WERI-Rb-1 (cell line): ENCODE measurements at regions not wholly inside any gene's neighbourhood (a gene's known extent, or its start where the extent isn't known, plus 50 kb on each side); places are given as distances from the start of the nearest gene placed in this dataset.

ENCODE experiments used
- DNase-seq: peaks from one replicate; pipeline ENCODE4 v3.0.0-alpha.2; 2020
- H3K27ac ChIP-seq: fragments of 250-450 bp; sonication (Bioruptor Pico); 2 replicates; pipeline ENCODE4 v1.5.1; 2020; ENCODE audit warnings: mild to moderate bottlenecking, moderate library complexity
- H3K27me3 ChIP-seq: fragments of 250-450 bp; sonication (Bioruptor Pico); 2 replicates; pipeline ENCODE4 v1.5.1; 2021; ENCODE audit warnings: mild to moderate bottlenecking, low read depth, moderate library complexity; ENCODE audit not compliant: insufficient read depth, severe bottlenecking
- H3K36me3 ChIP-seq: fragments of 250-450 bp; sonication (Bioruptor Pico); 2 replicates; pipeline ENCODE4 v1.5.1; 2020; ENCODE audit warnings: mild to moderate bottlenecking, moderate library complexity
- H3K4me3 ChIP-seq: 2 replicates; pipeline ENCODE4 v1.5.1; 2011; ENCODE audit warnings: low read depth, mild to moderate bottlenecking, control low read depth, low read length
- H3K9me3 ChIP-seq: fragments of 250-450 bp; sonication (Bioruptor Pico); 2 replicates; pipeline ENCODE4 v1.5.1; 2021; ENCODE audit warnings: mild to moderate bottlenecking, moderate library complexity; ENCODE audit not compliant: severe bottlenecking
- TF ChIP-seq, protein P1 (sequence below): IDR thresholded peaks from 2 replicates; pipeline ENCODE4 v1.5.1; 2011; ENCODE audit warnings: low read depth, mild to moderate bottlenecking, control low read depth, inconsistent platforms, low read length

DNA sequence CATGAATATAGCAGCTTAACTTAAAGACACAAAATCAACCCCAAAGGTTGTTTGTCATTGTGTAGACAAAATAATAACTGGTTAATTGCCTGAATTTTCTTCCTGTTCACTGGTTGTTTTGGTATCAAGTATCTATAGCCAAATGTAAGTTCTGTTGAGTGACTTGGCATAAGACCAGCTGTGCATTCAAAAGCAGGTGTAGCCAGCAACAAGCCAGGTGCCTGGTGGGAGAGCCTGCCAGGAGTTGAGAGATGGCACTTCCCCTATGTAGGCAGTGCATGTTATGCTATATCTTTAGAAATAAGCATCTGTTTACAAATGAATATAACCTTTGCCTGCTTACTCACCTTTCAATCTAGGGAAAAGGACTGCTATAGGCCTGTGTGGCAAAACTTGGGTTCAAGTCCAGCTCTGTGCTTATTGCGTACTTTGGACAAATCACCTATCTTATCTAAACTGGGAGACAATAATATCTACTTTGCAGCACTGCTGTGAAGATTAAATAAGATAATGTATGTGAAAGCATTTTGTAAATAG lies 84.9 kb upstream of the TBL1XR1 start:
- Histone ChIP-seq H3K9me3 (peaks cover 10% of the 10 kb centered on the region), H3K27me3 (no peaks in the 10 kb centered on the region), H3K36me3 (no peaks in the 10 kb centered on the region), H3K27ac (peak overlapping the region; percentile 83), H3K4me3 (no peak overlapping the region)
- TF ChIP-seq, protein P1, sequence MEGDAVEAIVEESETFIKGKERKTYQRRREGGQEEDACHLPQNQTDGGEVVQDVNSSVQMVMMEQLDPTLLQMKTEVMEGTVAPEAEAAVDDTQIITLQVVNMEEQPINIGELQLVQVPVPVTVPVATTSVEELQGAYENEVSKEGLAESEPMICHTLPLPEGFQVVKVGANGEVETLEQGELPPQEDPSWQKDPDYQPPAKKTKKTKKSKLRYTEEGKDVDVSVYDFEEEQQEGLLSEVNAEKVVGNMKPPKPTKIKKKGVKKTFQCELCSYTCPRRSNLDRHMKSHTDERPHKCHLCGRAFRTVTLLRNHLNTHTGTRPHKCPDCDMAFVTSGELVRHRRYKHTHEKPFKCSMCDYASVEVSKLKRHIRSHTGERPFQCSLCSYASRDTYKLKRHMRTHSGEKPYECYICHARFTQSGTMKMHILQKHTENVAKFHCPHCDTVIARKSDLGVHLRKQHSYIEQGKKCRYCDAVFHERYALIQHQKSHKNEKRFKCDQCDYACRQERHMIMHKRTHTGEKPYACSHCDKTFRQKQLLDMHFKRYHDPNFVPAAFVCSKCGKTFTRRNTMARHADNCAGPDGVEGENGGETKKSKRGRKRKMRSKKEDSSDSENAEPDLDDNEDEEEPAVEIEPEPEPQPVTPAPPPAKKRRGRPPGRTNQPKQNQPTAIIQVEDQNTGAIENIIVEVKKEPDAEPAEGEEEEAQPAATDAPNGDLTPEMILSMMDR: no peak
- DNase-seq: no peak

DNA sequence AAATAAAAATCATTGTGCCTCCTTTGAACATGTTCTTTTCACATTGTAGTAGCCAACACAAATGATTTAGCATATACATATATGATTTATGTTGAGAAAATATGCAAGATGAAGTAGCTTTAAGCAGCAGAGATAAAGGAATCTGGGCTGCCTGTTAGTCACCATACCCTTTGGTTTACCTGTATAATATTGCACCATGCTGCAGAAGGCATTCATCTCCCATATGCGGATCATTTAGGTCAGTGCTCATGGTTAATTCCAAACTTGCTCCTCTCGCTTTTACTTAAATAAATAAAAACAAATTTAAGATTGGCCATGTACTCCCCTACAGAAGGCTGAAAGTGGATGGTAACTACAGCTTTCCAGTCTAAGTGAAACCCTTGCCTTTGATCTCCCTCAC lies 86.7 kb upstream of the TBL1XR1 start:
- DNase-seq: no peak
- Histone ChIP-seq H3K9me3 (peaks cover 10% of the 10 kb centered on the region), H3K27ac (peak overlapping the region; percentile 71), H3K27me3 (no peaks in the 10 kb centered on the region), H3K4me3 (no peak overlapping the region), H3K36me3 (no peaks in the 10 kb centered on the region)
- TF ChIP-seq, protein P1: no peak

DNA sequence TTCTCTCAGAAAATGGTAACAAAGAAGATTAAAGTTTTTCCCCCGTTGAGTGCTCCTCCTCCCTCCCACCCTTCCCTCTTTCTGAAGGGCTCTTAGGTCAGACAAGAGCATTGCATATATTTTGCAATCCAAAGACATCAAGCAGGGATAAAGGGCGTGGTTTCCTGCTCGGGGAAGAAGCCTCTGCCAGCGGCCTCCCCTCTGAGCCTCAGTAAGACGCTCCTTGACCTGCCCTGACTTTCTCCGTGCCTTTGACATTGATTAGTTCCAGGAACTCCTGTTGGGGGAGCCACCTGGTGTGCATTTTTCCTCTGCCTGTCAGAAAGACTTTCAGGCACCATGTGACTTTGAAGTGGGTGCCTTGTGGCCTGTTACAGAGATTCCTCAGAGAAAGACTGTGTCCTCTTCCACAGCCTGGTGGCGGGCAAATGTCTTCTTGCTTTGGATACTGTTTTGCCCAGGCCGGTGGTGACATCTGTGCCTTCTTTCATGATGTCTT lies 87.2 kb upstream of the TBL1XR1 start:
- Histone ChIP-seq H3K4me3 (no peak overlapping the region), H3K9me3 (peaks cover 10% of the 10 kb centered on the region), H3K27me3 (no peaks in the 10 kb centered on the region), H3K36me3 (no peaks in the 10 kb centered on the region), H3K27ac (peak overlapping the region; percentile 71)
- DNase-seq: peak; percentile 92
- TF ChIP-seq, protein P1: peak; percentile 19; the same call in 1 of the 2 replicates

DNA sequence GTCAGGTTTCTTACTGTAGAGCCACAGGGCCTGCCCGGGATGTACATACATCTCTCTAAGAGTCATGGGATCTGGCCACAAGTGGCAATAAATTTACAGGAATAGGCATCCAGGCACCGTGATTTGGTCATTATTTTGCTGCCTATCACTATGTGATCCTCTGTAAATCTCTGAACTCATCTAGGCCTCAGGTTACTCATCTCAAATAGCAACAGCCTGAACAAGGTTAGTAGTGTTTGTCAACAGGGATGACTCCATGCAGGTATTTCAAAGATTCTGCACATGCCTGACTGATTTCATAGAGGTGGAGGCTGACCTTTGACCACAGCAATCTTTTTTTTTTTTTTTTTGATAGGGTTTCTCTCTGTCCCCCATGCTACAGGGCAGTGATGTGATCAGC lies 88.8 kb upstream of the TBL1XR1 start:
- H3K27ac ChIP-seq: no peak overlapping the region

DNA sequence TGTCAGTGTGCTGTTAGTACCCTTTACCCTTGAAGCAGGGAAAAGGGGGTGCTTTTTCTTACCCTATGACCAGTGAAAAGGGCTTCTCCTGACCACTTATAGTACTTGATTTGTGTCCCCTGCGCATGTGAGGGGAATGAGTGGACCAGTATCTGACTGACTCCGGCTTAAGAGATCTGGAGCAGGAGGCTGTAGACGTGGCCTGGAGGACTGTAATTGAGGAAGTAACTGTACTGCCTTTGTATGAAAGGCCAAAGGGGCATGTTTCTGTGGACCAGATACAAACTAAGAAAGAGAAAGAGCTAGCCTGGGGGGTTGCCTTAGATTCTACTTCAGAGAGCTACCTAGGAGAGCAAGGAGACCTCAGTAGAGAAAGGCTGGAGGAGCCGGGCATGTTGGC lies 89.9 kb upstream of the TBL1XR1 start:
- Histone ChIP-seq H3K27ac (no peak overlapping the region), H3K4me3 (no peak overlapping the region), H3K36me3 (no peaks in the 10 kb centered on the region), H3K9me3 (no peaks in the 10 kb centered on the region), H3K27me3 (no peaks in the 10 kb centered on the region)
- TF ChIP-seq, protein P1: no peak
- no peak for DNase-seq

More for the DNA sequence above, 88.8 kb upstream of the TBL1XR1 start:
- Histone ChIP-seq H3K4me3 (no peak overlapping the region), H3K9me3 (peaks cover 2% of the 10 kb centered on the region), H3K27me3 (no peaks in the 10 kb centered on the region), H3K36me3 (no peaks in the 10 kb centered on the region)
- DNase-seq: no peak
- TF ChIP-seq, protein P1: no peak

DNA sequence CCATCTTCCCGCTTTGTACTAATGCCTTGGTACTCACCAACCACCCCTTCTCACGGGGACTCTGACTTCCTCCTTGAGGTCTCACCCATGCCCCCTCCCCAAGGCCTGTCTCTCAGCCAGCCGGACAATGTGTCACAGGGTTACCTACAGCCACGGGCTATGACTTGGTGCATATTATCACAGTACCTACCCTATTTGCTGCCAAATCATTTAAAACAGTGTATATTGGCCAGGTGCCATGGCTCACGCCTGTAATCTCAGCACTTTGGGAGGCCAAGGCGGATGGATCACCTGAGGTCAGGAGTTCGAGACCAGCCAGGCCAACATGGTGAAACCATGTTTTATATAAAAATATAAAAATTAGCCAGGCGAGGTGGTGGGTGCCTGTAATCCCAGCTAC lies 93.4 kb upstream of the TBL1XR1 start:
- Histone ChIP-seq H3K4me3 (no peak overlapping the region), H3K36me3 (no peaks in the 10 kb centered on the region), H3K9me3 (no peaks in the 10 kb centered on the region), H3K27ac (no peak overlapping the region), H3K27me3 (no peaks in the 10 kb centered on the region)
- TF ChIP-seq, protein P1: no peak
- DNase-seq: no peak
